NCI-H2196 (cell line): ENCODE measurements at regions not wholly inside any gene's neighbourhood (a gene's known extent, or its start where the extent isn't known, plus 50 kb on each side); places are given as distances from the start of the nearest gene placed in this dataset.

Experiments used
- DNase-seq: peaks from one replicate; lab custom pipeline; 2025; ENCODE audit not compliant: unreplicated experiment; lab: John Stamatoyannopoulos, UW

- no peak for DNase-seq
Measured at GRCh38 chr16:65666132-65666941, 544.5 kb upstream of the CDH11 start.

- no peak for DNase-seq
Measured at GRCh38 chr16:65665586-65665985, 543.7 kb upstream of the CDH11 start.

GRCh38 chr16:65663774-65664173 is 541.9 kb upstream of the CDH11 start:
- no peak for DNase-seq

- no peak for DNase-seq
Measured at GRCh38 chr16:65662256-65662655, 540.4 kb upstream of the CDH11 start.

- DNase-seq = no peak
Measured at GRCh38 chr16:65661558-65661957, 539.7 kb upstream of the CDH11 start.

GRCh38 chr16:65660390-65660789 is 538.5 kb upstream of the CDH11 start:
- DNase-seq = no peak

GRCh38 chr16:65659758-65660157 is 537.9 kb upstream of the CDH11 start:
- DNase-seq = no peak

- no peak for DNase-seq
Measured at GRCh38 chr16:65658787-65659220, 536.9 kb upstream of the CDH11 start.

- no peak for DNase-seq
Measured at GRCh38 chr16:65658349-65658748, 536.5 kb upstream of the CDH11 start.

- no peak for DNase-seq
Measured at GRCh38 chr16:65657556-65657955, 535.7 kb upstream of the CDH11 start.

GRCh38 chr16:65657071-65657494 is 535.2 kb upstream of the CDH11 start:
- DNase-seq = no peak

- DNase-seq = no peak
Measured at GRCh38 chr16:65655802-65656201, 533.9 kb upstream of the CDH11 start.

- DNase-seq = no peak
Measured at GRCh38 chr16:65648101-65648500, 526.2 kb upstream of the CDH11 start.

GRCh38 chr16:65644821-65645220 is 523.0 kb upstream of the CDH11 start:
- no peak for DNase-seq

- DNase-seq = no peak
Measured at GRCh38 chr16:65641762-65642289, 520.0 kb upstream of the CDH11 start.

- DNase-seq = no peak
Measured at GRCh38 chr16:65641049-65641761, 519.3 kb upstream of the CDH11 start.

GRCh38 chr16:65634833-65635232 is 513.0 kb upstream of the CDH11 start:
- DNase-seq = no peak

- no peak for DNase-seq
Measured at GRCh38 chr16:65634291-65634690, 512.4 kb upstream of the CDH11 start.

- DNase-seq = no peak
Measured at GRCh38 chr16:65624666-65625065, 502.8 kb upstream of the CDH11 start.

- no peak for DNase-seq
Measured at GRCh38 chr16:65624229-65624628, 502.4 kb upstream of the CDH11 start.

GRCh38 chr16:65622871-65623270 is 501.0 kb upstream of the CDH11 start:
- no peak for DNase-seq

GRCh38 chr16:65622151-65622550 is 500.3 kb upstream of the CDH11 start:
- DNase-seq = no peak
